ENCODE measurements at regions not wholly inside any gene's neighbourhood (a gene's known extent, or its start where the extent isn't known, plus 50 kb on each side); places are given as distances from the start of the nearest gene placed in this dataset.
"Not testable (repeated sequence)": the region's sequence is repeated elsewhere in the genome, so short reads cannot be mapped to it uniquely, and the experiment has no call there.

DNA sequence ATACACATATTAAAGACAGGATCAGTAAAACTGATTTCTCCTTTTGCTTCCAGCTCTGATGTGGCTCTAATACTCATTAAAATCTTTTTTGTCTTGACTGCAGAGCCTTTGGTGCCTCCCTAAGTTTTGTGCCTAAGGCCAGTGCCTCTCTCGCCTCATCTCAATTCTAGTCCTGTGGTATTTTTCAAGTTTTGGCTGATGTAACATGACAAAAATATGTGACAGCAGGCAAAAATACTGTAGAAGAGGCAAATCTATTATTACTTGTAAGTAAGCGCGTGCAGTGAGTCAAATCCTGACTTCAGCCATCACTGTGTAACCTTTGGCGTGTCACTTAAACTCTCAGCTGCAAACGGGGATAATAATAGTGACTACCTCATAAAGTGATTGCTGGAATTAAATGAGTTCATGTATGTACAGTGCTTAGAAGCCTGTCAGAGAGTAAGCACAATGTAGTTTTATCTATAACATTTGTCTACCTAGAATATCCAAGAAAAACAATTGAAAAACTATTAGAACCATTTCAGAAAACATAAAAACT, 74.0 kb downstream of the MAB21L3 start:
- DNase-seq (ENCODE audit: low read depth), result no peak

DNA sequence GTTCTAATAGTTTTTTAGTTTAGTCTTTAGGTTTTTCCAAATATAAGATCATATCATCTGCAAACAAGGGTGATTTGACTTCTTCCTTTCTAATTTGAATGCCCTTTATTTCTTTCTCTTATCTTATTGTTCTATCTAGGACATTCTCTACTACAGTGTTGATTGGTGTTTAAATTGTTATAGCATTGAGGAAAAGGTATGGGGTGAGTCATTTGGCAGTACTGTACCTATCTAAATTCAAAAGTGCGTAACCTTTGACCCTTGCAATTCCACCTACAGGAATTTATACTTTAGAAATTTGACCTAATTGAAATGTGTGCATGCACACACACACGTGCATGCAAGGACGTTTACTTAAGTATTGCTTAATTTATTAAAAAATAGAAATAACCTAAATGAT, 78.3 kb downstream of the MAB21L3 start:
- DNase-seq (ENCODE audit: low read depth), result no peak

DNA sequence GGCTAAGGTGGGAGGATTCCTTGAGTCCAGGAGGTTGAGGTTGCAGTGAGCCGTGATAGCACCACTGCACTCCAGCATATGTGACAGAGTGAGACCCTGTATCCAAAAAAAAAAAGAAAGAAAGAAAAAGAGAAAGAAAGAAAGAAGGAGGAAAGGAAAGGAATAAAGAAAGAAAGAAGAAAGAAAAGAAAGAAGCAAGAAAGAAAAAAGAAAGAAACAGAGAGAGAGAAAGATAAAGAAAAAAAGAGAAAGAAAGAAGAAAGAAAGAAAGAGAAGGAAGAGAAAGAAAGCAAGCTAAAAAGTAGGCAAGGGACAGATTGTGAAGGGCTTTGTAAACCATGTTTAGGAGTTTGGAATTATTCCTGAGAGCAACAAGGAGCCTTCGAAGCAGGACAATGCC, 80.1 kb downstream of the MAB21L3 start:
- DNase-seq (ENCODE audit: low read depth), result no peak

DNA sequence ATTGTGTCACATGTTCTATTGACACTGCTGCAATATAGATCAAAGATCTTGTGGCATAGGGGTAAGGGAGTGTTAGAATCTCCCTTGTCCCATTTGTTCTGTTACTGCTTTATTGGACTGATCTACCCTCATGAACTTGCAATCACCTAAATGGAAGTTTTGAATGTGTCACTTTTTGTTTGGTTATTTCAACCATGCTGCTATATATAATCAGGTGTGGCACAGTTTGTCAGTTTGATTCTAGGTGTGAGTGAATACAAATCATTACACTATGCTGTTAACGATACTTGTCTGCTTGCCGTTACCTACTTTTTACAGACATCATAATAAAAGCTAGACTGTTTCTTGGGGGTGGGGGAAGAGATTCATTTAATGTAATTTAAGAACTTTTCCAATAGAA, 82.6 kb downstream of the MAB21L3 start:
- no peak for DNase-seq (ENCODE audit: low read depth)

DNA sequence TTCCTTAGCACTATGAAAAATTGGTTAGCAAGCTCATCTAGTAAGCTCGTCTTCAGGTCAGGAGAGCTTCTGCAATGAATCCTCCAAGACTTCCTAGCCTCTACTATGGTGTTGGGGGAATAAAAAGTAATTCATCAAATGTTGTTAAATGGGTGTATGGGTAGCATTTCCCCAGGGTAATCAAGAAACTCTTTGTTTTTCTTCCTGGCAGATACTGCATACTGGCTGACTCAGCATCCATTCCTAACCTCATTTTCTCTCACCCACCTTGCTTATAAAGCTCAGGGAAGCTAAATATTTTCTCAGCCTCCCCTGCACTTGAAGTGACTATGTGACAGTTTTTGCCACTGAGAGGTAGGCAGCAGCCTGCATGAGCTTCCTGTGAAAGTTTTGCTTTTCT, 83.4 kb downstream of the MAB21L3 start:
- peak; percentile 5 for DNase-seq (ENCODE audit: low read depth)

DNA sequence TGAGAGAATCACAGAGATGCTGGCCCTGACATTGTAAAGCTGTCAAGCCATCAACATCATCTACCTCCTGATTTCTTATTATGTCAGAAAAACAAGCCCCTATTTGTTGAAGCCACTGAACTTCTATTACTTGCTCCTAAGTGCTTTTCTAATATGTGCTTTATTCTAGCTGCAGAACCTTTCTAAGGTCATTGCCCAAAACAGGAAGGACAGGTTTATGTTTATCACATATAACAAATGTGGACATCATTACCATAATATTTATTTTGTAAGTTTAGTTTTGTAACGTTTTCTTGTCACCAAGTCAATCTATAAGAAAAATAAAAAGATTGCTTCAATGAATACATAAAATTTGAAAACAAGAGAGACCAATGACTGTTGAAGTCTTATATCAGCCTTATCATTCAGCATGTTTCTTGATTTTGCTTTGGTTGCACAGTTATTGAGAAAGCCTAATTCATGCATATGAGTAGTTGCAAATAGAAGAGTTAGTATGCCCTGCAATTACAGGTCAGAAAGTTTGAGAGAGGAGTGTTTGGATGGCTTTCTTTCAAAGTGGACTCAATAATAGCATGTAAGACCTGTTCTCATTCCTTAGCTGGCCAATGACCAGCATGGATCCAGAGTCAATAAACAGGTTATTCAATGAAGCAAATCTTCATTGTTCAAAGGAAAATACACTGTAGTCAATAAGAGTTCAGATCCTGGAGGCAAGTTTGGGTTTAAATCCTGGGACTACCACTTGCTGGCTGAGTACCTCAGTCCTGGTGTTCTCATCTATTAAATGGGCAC, 84.1 kb downstream of the MAB21L3 start:
- DNase-seq (ENCODE audit: low read depth), result no peak

DNA sequence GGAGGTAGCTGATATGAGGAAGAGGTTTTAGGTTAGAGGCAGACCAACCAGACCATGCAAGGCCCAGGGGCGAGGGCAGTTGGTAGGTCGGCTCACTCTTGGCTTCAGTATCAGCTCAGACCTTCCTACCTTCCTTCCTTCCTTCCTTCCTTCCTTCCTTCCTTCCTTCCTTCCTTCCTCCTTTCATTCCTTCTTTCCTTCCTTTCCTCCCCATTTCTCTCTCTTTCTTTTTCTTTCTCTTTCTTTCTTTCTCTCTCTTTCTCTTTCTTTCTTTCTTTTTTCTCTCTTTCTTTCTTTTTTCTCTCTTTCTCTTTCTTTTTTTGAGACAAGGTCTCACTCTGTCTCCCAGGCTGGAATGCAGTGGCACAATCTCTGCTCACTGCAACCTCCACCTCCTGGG, 89.1 kb downstream of the MAB21L3 start:
- DNase-seq (ENCODE audit: low read depth), result not testable (repeated sequence)

DNA sequence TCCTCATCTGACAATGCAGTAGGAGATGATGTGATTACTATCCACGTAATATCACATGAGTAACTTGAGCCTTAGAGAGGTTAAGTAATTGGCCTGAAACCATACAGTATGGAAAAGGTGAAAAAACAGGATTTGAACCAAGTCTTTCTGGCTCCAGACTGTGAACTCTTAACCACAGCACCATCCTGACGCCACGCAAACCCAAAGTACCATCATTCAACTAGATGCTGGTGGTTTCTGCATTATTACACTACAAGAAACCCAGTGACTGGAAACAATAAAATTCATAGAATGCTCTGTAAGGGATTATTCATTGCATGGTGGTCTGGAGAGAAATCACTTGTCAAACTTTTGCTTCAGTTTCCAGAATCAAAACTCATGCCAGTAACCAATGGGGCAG, 90.7 kb downstream of the MAB21L3 start:
- peak; percentile 25 for DNase-seq (ENCODE audit: low read depth)

DNA sequence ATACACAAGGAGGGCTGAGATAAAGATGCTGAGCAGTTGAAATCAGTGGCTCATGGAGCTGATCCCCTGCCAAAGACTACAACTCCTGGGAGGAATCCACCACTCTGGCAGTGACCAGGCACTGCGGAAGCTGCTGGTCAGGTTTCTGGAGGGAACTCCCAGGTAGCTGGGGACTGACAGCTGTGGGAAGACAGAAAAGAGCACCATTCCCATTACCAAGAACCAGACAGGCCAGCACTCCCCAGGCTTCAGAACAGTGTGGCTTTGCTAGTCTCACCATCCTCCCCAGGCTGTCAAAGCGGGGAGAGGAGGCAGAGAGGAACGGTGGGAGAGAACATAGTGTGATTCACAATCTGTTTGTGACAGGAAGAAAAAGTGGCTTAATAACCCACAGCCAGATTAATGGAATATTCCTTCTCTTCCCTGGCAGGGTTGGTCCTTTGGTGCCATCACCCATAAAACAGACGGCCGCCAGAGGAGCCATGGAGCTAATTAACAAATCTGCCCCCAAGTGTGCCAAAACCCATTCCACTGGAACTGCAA, 92.1 kb downstream of the MAB21L3 start:
- peak; percentile 4 for DNase-seq (ENCODE audit: low read depth)

DNA sequence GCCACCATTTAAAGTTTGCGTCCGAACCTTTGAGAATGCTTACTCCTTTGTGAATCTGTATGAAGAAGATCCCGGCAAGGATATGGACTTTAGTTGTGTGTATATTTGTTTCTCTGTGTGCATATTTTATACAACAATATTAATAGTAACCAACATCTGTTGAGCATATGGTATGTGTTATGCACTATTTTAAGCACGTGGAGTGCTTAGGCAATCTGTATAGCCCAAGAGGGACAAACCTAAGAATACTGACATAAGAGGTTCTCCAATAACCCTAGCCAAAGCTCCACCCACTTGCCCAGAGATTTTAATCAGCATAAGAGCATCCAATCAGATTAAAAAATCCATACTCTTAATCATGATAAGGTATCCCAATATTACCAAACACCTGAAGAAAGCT, 92.7 kb downstream of the MAB21L3 start:
- DNase-seq (ENCODE audit: low read depth), result no peak

DNA sequence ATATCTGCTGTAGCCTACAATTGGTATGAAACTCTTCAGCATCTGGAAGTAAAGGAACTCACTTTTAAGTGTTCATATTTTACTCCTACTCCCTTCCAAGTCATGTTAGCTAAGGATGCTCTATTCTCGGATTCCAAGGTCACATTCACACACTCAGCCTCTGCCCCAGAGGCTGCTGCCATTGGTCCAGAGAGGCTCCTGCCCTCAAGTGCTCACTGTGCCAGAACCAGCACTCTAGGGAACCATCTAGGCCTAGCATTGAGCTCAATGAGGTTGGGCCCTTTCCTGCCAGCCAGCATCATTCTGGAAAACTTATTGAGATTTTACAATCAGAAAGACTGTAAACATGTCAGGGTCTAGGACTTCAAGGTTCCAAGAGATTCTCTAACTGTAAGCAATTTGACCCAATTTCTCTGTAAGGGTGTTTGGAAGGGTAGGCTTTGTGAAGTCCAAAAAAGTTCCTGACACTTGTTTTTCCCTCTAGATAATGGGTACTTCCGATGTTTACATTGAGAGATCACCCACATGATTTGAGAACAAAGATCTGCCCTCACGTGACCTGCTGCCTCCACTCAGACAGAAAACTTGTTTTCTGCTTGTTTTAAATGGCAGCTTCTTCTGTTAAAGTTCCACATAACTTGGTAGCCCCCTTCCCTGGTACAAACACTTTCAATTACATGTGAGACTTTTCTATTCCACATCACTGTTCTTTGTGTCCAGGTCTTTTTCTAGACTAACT, 94.9 kb downstream of the MAB21L3 start:
- no peak for DNase-seq (ENCODE audit: low read depth)

DNA sequence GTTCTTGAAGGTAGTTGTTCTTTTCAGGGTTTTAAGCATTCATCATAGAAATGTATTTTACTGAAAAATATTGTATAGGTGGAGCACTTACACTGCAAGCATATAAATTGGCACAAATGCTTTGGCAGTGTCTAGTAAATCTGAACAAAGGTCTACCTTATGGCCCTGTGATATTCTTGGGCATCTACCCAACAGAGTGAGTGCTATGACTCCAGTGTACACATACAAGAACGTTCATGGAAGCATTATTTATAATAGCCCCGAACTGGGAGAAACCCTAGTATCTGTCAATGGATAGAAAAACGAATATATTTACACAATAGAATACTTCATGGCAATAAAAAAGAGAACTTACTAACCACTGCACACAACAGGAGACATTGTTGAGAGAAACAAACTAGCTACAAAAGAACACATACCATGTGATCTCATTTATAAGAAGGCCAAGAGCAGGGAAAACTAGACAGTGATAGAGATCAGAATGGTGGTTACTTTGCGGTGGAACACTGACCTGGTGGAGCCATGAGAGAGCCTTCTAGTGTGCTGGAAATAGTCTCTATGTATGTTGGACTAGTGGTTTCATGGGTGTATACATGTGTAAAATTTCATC, 96.0 kb downstream of the MAB21L3 start:
- DNase-seq (ENCODE audit: low read depth), result no peak

DNA sequence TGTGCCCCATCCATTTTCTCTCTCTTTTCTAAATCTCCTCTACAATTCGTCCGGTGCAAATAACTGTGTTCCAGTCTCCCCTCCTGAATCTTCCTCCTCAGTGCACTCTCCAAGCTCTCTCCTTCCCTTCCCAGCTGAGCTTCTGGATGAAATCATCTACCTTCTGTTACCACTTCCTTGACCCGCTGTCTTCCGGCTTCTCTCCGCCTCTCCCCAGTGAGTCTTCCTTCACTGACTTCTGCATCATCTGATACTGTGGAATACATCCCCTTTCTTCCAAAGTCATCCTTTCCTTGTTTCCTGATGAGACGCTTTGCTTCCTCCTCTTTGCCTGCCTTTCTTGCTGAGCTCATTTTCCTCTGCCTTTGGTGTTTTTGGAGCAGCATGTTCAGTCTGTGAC, 96.9 kb downstream of the MAB21L3 start:
- DNase-seq (ENCODE audit: low read depth), result peak; percentile 14

DNA sequence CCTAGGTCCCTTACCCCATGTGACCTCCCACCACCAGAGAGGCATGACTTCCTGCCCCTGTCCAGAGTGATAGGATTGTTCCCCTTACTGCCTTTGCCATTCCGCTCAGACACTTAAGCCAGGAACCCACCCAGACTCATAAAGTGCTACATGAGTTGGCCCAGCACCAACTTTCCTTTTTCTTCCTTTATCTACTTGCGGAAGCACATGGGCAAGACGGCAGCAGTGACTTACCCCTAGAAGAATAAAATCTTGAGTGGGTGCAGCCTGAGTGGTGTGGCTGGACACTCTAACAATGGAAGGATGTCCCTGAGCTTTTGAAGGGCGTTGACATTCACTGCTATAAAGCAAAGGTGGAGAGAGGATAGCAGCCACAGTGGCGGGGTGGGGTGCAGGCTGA, 100.1 kb downstream of the MAB21L3 start:
- no peak for DNase-seq (ENCODE audit: low read depth)

DNA sequence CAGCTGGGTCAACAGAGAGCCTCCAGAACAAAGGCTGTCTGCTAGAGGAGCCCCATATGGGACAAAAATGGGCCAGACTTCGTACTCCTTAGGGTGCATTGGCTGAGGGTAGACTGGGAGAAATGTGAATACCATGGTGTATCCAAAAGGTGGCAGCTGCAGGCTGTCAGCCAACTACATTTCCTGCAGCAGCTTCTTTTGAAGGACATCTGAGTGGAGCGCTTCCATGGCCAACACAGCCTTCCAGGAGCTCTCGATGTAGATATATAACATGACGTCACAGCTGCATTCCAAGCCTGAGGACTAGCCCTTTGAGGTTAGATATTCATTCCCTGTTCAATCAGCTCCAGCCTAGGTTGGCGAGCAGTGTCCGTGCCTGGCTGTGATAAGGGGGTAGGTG, 107.7 kb downstream of the MAB21L3 start:
- peak; percentile 50 for DNase-seq (ENCODE audit: low read depth)

DNA sequence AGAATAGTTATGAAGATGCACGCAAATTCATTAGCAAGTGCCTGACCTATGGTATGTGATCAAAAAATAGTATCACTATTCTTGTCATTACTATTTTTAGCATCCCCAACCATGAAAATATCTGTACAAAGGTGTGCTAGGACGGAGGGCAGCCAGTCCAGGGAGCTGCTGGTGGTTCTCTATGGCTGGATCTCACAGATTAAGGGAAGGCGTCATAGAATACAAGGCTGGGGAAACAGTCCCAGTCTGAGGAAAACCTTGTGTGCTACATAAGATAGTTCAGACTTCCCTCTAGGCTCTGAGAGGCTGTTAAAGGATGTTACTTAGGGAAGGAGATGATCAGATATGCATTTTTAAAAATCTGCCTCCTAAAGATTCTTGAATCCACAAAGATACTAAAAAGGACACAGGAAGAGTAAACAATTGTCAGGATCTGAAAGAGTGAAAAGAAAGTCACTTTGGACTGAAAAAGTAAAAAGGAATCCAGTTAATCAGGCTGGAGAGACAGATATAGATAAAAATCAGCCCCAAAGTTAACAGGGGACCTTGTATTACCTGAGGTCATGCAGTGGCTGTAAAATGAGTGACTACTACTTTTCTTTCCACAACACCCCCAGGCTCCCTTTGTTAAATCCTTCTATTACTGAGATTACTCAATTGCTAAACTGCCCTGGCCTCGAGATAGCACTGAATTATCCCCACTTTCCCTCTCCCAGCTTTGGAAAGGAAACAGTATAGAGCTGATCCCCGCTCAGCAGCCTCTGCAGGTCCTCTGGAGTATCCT, 108.6 kb downstream of the MAB21L3 start:
- no peak for DNase-seq (ENCODE audit: low read depth)

DNA sequence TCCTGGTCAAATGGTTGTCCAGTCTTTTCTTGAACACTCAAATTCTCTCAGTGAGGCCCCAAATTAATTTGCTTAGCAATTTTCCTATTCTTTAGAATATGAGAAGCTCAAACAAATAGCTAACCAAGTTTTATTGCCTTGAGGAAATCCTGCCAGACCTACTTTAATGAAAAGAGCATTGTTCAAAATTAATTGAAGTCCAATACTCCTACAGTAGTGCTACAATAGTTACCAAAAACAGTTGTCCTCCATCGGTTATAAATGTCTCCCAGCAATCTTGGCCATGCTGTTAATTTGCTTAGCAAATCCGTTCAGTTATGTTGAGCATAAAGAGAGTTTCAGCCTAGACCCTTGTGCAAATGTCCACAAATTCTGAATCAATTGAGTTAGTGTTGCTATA, 112.9 kb downstream of the MAB21L3 start:
- no peak for DNase-seq (ENCODE audit: low read depth)

DNA sequence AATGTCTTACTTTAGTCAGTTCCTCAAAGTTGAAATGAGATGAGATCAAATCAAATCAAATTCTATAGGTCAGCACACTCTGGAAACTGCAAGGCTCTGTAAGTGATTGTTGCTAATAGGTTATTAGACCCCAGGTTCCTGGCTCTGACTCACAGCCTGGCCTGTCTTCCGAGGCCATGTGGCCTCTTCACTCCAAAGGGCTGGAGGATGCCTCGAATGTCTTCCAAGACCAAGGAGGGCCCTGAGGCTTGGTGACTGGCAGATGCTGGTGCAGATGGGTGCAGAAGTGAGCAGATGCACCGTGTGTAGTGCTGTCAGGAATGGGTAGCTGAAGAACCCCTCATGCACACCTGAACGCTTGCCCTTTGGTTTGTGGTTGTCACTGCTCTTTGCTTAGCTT, 113.4 kb downstream of the MAB21L3 start:
- no peak for DNase-seq (ENCODE audit: low read depth)

DNA sequence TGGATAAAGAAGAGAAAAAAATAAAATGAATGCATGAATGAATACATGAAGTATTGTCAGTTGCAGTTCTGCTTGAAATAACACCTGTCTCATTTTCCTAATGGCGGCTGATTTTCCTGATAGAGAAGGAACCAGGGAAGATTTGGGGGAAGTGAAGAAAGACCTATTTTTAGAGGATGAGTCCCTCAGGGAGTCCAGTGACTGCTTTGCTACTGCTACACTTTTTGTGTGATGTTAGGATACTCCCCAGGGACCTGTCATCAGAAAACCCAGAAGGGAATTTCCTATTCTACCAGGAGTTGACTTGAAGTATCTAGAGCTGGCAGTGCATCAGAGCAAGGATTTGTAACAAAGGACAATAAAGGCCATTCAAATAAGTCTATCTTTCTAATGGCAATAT, 114.8 kb downstream of the MAB21L3 start:
- no peak for DNase-seq (ENCODE audit: low read depth)

DNA sequence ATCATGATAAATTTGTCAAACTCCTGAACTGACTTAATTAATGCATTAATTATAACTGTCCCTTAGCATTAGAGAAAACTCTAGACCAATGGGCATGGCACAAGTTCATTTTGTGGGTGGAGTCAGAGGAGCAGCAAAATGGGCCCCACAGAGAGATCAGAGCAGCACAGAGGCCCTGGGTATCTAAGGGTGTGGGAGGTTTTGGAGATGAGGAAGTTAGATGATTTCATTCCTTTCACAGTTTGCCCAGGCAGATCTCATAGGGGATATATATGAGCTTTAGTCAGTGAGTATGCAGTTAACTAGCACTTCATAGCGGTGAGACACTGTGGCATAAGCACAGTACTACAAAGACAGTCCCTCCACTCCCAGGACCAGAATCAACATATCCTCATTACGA, 117.3 kb downstream of the MAB21L3 start:
- no peak for DNase-seq (ENCODE audit: low read depth)

DNA sequence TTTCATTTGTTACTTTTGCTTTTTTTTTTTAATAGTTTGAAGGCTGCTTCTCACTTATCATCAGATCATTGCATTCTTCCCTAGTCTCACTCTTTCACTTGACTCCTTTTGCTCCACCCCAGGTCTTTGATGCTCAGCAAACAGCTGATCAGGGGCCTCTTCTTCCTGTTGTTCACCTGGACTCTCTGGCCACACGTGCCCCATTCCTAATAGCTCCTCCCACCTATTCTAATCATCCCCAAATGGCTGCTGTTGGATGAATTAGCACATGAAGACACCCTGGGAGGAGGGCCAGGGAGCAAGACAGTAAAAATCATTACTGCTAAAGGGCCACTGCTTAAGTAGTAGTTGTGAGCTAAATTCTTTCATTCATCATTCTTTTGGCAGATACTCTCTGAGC, 119.5 kb downstream of the MAB21L3 start:
- DNase-seq (ENCODE audit: low read depth), result no peak

All from HT1080 (cell line).